Coronary artery (tissue), 2 donors: ENCODE measurements at regions not wholly inside any gene's neighbourhood (a gene's known extent, or its start where the extent isn't known, plus 50 kb on each side); places are given as distances from the start of the nearest gene placed in this dataset.

Source experiments
- DNase-seq: peaks from one replicate; pipeline ENCODE4 v3.0.0-alpha.2; 2017; ENCODE audit warnings: low spot score
- H3K27ac ChIP-seq, 2 donors: fragments of 200-600 bp; sonication (generic); one replicate each; pipeline ENCODE4 v1.5.1; 2016 to 2019
- H3K4me3 ChIP-seq: fragments of 200-600 bp; sonication (generic); 2 replicates; pipeline ENCODE4 v1.5.1; 2016; ENCODE audit warnings: mild to moderate bottlenecking, moderate library complexity
- TF ChIP-seq, protein P1 (sequence below): fragments of 200-600 bp; sonication (generic); IDR thresholded peaks from one replicate; pipeline ENCODE4 v1.5.1; 2019; ENCODE audit warnings: antibody characterized with exemption

DNA sequence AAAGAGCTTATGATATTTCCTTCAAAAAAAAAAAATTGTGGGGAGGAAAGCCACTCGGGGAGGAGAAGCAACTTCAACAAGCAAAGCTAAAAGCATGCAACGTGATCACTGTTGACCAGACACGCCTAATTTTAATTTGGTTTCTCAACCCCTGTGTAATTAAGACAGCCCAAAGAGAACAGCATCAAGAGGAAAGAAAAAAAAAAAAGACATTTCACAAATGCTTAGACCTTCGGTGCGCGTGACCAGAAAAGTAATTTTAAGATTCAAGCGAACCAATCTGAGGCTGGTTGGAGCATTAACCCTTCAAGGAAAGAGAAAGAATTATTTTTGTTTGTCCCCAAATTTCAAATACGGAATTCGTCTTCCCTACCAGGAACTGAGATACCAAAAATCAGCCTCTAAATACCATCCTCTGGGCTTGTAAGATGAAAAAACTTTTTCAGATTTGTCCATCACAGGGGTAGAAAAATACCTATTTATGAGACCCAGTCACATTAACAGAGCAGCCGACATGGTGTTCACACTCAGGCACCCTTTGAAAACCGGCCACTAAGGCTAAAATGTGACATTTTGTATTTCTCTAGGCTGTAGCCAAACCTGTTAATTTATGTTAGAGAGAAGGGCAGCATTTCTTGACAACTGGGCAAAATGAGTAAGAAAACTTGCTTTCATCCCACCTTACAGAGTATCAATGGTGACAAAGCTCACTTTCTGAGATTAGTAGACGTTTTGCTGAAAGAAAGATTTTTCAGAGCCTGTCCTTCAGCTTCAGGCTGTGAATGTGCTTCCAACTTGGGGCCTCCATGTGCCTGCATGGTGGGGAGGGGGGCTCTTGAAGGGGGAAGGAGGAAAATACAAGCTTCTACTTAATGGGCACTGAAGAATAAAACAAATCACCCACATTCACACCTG is 179.9 kb upstream of the KLF14 start:
- TF ChIP-seq, protein P1, sequence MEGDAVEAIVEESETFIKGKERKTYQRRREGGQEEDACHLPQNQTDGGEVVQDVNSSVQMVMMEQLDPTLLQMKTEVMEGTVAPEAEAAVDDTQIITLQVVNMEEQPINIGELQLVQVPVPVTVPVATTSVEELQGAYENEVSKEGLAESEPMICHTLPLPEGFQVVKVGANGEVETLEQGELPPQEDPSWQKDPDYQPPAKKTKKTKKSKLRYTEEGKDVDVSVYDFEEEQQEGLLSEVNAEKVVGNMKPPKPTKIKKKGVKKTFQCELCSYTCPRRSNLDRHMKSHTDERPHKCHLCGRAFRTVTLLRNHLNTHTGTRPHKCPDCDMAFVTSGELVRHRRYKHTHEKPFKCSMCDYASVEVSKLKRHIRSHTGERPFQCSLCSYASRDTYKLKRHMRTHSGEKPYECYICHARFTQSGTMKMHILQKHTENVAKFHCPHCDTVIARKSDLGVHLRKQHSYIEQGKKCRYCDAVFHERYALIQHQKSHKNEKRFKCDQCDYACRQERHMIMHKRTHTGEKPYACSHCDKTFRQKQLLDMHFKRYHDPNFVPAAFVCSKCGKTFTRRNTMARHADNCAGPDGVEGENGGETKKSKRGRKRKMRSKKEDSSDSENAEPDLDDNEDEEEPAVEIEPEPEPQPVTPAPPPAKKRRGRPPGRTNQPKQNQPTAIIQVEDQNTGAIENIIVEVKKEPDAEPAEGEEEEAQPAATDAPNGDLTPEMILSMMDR: no peak
- DNase-seq: peak; percentile 16
- peak overlapping the region; percentile 72 for H3K4me3 ChIP-seq
- H3K27ac ChIP-seq: peak overlapping the region; percentile 87 to 88

DNA sequence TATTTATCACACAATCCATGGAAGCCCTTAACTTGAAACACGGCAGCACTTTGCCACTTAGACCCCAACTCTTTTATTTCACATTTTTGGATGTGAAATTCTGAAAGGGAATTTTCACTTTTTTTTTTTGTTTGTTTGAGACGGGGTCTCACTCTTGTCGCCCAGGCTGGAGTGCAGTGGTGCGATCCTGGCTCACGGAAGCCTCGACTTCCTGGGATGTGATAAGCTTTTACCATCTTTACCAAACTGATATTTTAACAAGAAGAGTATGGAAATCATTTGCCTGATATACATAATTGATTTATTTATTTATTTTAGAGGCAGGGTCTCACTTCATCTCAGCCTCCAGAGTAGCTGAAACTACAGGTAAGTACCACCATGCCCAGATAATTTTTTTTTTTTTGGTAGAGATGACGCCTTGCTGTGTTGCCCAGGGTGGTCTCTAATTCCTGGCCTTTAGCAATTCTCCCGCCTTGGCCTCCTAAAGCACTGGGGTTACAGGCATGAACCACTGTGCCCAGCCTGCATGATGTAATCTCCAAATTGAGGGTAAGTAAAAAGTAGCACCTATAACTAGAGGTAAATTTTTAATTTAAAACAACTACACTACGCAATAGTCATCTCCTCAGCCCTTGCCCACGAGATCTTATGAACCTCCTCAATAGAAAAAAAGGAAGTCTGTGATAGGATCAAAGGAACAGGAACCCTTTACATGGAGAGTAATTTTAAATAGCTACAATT is 180.7 kb upstream of the KLF14 start:
- peak overlapping the region; percentile 87 to 88 for H3K27ac ChIP-seq
- TF ChIP-seq, protein P1: no peak
- DNase-seq: peak; percentile 54
- H3K4me3 ChIP-seq: no peak overlapping the region

DNA sequence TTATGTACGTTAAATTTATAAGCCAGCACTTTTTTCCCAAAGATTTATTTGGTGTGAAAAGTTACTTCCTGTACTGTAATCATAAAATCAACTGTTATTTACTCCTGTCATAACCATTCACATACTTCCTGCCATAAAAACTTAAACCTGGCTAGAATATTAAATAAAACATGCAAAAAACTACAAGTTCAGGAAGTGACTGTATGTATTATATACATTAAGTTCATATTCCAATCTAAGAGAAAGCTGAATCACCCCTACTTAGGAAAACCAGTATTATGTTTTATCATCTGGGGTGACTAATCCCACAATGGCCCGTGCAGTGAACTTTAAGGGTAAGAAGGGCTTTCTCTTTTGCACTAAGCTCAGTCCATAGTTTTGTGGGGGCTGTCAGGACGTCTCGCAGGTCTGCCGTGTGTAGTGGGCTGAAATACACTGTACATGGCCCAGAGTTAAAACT is 183.7 kb upstream of the KLF14 start:
- no peak overlapping the region for H3K4me3 ChIP-seq
- no peak for DNase-seq
- H3K27ac ChIP-seq: peak overlapping the region in 1 of 2 donors; percentile 35
- TF ChIP-seq, protein P1: no peak

DNA sequence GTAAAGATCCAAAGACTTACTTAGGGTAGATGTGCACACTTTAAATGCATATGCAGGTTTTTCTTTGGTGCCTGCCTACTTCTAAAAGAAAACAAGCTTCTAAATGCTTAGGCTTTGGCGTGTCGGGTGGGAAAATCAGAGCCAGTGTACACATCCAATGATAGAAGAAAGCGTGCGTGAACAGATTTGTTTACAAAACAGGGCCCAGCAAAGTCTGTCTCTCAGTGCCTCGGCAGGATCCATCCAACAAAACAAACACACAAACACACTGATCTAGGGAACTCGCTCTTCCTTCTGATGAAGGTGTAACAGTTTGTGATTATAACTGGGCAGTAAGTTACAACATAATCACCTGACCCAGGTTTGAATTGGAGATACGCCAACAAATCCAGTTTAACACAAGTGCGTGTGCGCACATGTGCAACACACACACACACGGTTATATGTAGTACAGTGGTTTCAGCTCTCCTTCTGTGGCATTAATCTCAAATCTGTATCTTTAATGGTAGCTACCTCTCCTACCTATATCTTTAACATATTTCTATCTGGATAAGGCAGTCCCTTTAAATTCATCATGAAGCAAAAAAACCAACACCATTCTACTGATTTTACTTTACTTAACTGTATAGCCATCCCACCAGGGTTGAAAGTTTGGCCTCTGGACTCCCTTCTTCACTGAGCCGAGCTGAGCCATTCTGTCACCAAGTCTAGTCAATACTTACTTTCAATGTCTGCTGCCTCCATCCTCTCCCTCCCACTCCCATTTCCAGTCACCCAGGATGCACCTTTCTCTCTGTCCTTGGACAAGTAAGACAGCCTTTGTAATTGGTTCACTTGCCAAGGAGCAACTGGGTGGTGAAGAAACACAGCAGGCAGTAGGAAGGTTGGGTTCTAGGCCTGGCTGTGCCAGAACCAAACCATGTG is 184.4 kb upstream of the KLF14 start:
- Histone ChIP-seq H3K4me3 (no peak overlapping the region), H3K27ac (peak overlapping the region; percentile 30 to 35)
- peak; percentile 19 for DNase-seq
- TF ChIP-seq, protein P1: no peak

DNA sequence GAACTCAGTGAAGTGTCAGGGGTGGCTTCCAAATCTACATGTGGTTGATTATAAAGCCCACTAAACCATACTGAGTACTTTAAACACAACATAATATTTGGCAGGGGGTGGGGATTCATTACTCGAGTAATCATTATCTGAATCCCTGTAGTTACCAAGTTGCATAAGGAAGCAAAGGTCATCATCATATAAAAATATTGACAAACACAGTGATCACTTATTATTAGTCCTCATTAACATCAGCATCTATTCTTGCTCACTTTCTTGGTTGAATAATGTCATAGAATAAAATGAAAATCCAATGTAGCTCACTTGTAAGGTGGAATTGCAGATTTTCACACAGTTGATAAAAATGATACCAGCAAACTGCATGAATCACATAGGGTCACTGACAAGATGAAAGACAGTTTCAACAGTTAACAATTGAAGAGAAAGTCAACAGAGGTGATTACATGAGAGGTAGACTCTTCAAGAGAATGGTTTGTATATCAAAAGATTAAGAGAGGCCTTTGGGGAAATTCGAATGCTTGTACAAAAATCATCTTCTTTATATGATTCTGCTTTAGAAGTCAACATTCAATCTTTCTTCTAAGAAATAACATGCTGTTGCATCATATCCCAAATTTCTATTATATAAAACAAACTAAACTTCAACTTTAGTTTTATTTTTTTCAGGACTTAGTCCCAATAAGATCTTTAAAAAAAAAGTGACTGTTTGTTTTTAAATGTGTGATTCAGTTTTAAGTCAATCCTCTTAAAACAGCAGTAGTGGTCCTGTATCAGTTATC is 185.5 kb upstream of the KLF14 start:
- Histone ChIP-seq H3K4me3 (no peak overlapping the region), H3K27ac (peak overlapping the region; percentile 35 to 83)
- TF ChIP-seq, protein P1: no peak
- no peak for DNase-seq

DNA sequence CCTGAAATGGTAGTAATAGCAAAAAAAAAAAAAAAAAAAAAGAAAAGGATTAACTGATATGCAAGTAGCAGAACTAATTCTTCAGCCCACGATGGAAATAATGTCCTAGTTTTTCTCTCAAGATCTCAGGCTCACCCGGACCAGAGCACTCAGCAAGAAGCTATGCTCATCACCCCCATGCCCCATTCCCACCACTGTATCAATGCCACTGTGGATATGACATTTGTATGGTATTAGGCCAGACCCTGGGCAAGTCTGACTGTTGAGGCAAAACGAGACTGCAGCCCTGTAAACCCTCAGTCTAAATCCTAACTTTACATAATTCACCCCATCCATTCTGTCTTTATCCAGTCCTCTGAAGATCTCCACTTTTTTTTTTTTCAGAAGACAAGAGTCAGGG is 186.1 kb upstream of the KLF14 start:
- peak overlapping the region; percentile 83 to 88 for H3K27ac ChIP-seq
- TF ChIP-seq, protein P1: no peak
- DNase-seq: no peak
- H3K4me3 ChIP-seq: no peak overlapping the region
